ENCODE measurements at regions not wholly inside any gene's neighbourhood (a gene's known extent, or its start where the extent isn't known, plus 50 kb on each side); places are given as distances from the start of the nearest gene placed in this dataset.

DNA sequence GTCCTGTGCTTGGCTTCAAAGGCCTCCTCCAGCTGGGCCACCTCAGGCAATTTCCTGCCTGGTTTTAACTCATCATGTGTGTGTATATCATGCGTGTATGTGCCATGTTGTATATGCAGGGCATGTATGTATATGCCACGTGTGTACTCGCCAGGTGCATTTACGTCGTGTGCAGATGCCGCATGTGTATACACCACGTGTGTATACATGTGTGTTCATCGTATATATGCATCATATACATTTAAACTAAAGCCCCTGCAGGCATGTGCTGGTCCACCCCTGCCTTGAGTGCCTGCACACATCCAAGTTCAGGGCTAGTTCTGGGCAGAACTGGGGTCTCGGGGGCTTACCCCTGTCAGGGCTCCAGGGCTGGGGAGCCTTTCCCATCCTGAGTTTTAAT lies 54.0 kb upstream of the SMOC2 start:
- no peak for TF ChIP-seq POLR2AphosphoS5 (IDR thresholded peaks at IDR 0.05; ENCODE audit: borderline replicate concordance, low read depth, low read length)
- no peak for TF ChIP-seq EZH2 (IDR thresholded peaks at IDR 0.05)

Measured in SK-N-MC (cell line).